SU-DHL-6 (cell line): ENCODE measurements at regions not wholly inside any gene's neighbourhood (a gene's known extent, or its start where the extent isn't known, plus 50 kb on each side); places are given as distances from the start of the nearest gene placed in this dataset.

ENCODE experiments used
- H2AFZ ChIP-seq: fragments of 200-600 bp; sonication (generic); 2 replicates; pipeline ENCODE4 v1.6.1; 2014; ENCODE audit warnings: low read depth, mild to moderate bottlenecking, moderate library complexity, mixed read lengths, antibody characterized with exemption, low read length; ENCODE audit not compliant: severe bottlenecking
- H3F3A ChIP-seq: fragments of 200-600 bp; shearing (Covaris generic); 2 replicates; pipeline ENCODE4 v1.6.0; 2016; ENCODE audit warnings: antibody characterized with exemption, mild to moderate bottlenecking; ENCODE audit not compliant: insufficient read depth
- H3K27ac ChIP-seq: fragments of 200-600 bp; sonication (generic); 2 replicates; pipeline ENCODE4 v1.5.1; 2016; ENCODE audit warnings: low read depth, mild to moderate bottlenecking, low read length, moderate library complexity, mixed read lengths
- H3K27me3 ChIP-seq: fragments of 200-600 bp; sonication (generic), shearing (Covaris generic); 2 replicates; pipeline ENCODE4 v1.6.0; 2014; ENCODE audit warnings: mild to moderate bottlenecking, low read length
- H3K36me3 ChIP-seq: fragments of 200-600 bp; sonication (generic); 2 replicates; pipeline ENCODE4 v1.6.1; 2014; ENCODE audit warnings: mild to moderate bottlenecking, low read length, mixed read lengths
- H3K4me2 ChIP-seq: fragments of 300-600, 200-600 bp; shearing (Covaris generic), sonication (generic); 2 replicates; pipeline ENCODE4 v1.6.0; 2014; ENCODE audit warnings: low read length, low read depth, mild to moderate bottlenecking; ENCODE audit not compliant: poor library complexity, severe bottlenecking
- H3K4me3 ChIP-seq: fragments of 200-600 bp; sonication (generic); 2 replicates; pipeline ENCODE4 v1.5.1; 2014; ENCODE audit warnings: antibody characterized with exemption, low read length, mild to moderate bottlenecking, mixed read lengths; ENCODE audit not compliant: insufficient read depth, poor library complexity, severe bottlenecking
- H3K79me2 ChIP-seq: fragments of 200-600 bp; sonication (generic); 2 replicates; pipeline ENCODE4 v1.6.1; 2014; ENCODE audit warnings: mild to moderate bottlenecking, low read length, moderate library complexity; ENCODE audit not compliant: insufficient read depth
- H3K9ac ChIP-seq: fragments of 200-600 bp; sonication (generic); 2 replicates; pipeline ENCODE4 v1.7.0; 2014; ENCODE audit warnings: mild to moderate bottlenecking, low read length
- H3K9me2 ChIP-seq: fragments of 200-600 bp; sonication (generic); replicated peaks from 2 replicates; pipeline ENCODE4 v1.6.1; 2014; ENCODE audit warnings: low read length; ENCODE audit not compliant: insufficient read depth
- H3K9me3 ChIP-seq: fragments of 200-600 bp; sonication (generic); 2 replicates; pipeline ENCODE4 v1.6.1; 2014; ENCODE audit warnings: low read length, mixed read lengths; ENCODE audit not compliant: insufficient read depth
- H4K20me1 ChIP-seq: fragments of 200-600 bp; sonication (generic); 2 replicates; pipeline ENCODE4 v1.6.1; 2014; ENCODE audit warnings: low read depth, mild to moderate bottlenecking, antibody characterized with exemption, low read length, moderate library complexity, mixed read lengths
- CTCF ChIP-seq: fragments of 200-600 bp; sonication (generic); IDR thresholded peaks from one replicate; pipeline ENCODE4 v1.5.1; 2017; ENCODE audit warnings: antibody characterized with exemption, mild to moderate bottlenecking, low read length, moderate library complexity; ENCODE audit not compliant: insufficient read depth, poor library complexity, severe bottlenecking
- EZH2phosphoT487 ChIP-seq: fragments of 200-600 bp; sonication (generic), shearing (Covaris generic); conservative IDR thresholded peaks from 2 replicates; pipeline ENCODE4 v1.6.1; 2018; ENCODE audit warnings: mild to moderate bottlenecking, antibody characterized with exemption, low read length, moderate library complexity, mixed read lengths

- Histone ChIP-seq H3F3A (no peaks in the 10 kb centered on the region), H3K9ac (no peak overlapping the region), H3K79me2 (no peaks in the 10 kb centered on the region), H3K9me3 (no peaks in the 10 kb centered on the region), H3K4me3 (no peak overlapping the region), H2AFZ (no peak overlapping the region), H3K27ac (no peak overlapping the region), H3K36me3 (no peaks in the 10 kb centered on the region), H3K9me2 (no peaks in the 10 kb centered on the region), H3K27me3 (no peaks in the 10 kb centered on the region), H4K20me1 (no peaks in the 10 kb centered on the region), H3K4me2 (no peak overlapping the region)
- TF ChIP-seq EZH2phosphoT487 (no peak), CTCF (no peak)
Observed at GRCh38 chr19:31664997-31665396, 315.8 kb upstream of the TSHZ3 start.

DNA sequence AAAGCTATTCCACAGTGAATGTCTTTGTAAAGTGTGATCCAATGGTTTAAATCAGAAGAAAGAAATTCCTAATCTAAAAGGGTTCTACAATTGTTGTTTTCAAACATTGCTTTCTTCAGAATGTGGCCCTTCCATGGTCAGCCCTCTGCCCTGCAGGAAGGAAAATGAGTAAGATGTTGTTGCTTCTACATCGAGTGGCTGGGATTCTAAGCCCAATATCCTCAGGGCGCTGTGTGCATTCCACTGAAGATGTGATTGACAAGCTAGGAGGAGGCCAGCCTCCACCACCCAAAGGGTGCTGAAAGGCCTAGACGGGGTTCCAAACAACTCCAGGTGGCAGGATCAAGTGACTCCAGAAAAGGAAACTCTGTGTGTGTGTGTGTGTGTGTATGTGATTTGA is 316.9 kb upstream of the TSHZ3 start:
- no peaks in the 10 kb centered on the region for H3K36me3 ChIP-seq
- H3K4me3 ChIP-seq, result no peak overlapping the region
- H3K27ac ChIP-seq, result no peak overlapping the region
- no peaks in the 10 kb centered on the region for H3K9me3 ChIP-seq
- no peaks in the 10 kb centered on the region for H3F3A ChIP-seq
- no peak overlapping the region for H3K4me2 ChIP-seq
- no peak overlapping the region for H3K9ac ChIP-seq
- no peaks in the 10 kb centered on the region for H3K27me3 ChIP-seq
- no peaks in the 10 kb centered on the region for H3K9me2 ChIP-seq
- TF ChIP-seq CTCF, result no peak
- TF ChIP-seq EZH2phosphoT487, result no peak
- H3K79me2 ChIP-seq, result no peaks in the 10 kb centered on the region
- no peak overlapping the region for H2AFZ ChIP-seq
- H4K20me1 ChIP-seq, result no peaks in the 10 kb centered on the region

GRCh38 chr19:31667106-31667505 is 317.9 kb upstream of the TSHZ3 start:
- H3K9me2 ChIP-seq, result no peaks in the 10 kb centered on the region
- no peaks in the 10 kb centered on the region for H3K9me3 ChIP-seq
- no peak overlapping the region for H3K4me2 ChIP-seq
- no peaks in the 10 kb centered on the region for H3F3A ChIP-seq
- no peak overlapping the region for H2AFZ ChIP-seq
- no peak overlapping the region for H3K4me3 ChIP-seq
- H3K27me3 ChIP-seq, result no peaks in the 10 kb centered on the region
- H3K36me3 ChIP-seq, result no peaks in the 10 kb centered on the region
- H3K9ac ChIP-seq, result no peak overlapping the region
- no peaks in the 10 kb centered on the region for H4K20me1 ChIP-seq
- no peak overlapping the region for H3K27ac ChIP-seq
- TF ChIP-seq CTCF (no peak), EZH2phosphoT487 (no peak)
- no peaks in the 10 kb centered on the region for H3K79me2 ChIP-seq

DNA sequence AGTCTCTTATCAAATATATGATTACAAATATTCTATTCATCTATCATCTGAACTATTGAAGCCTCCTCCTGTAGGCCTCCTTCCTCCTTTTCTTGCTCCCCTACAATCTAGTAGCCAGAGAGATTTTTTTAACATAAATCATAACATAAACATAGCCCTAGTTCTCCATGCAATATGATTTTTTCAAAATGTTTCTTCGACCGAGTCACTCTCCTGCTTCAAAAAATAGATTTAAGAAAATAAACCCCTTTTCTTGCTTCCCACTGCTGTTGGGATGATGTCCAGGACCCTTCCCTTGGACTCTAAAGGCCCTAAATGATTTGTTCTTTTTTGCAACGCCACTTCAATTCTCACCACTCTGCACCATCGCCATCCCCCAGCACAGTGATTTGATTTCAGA is 319.7 kb upstream of the TSHZ3 start:
- no peaks in the 10 kb centered on the region for H3K27me3 ChIP-seq
- TF ChIP-seq CTCF (no peak), EZH2phosphoT487 (no peak)
- no peak overlapping the region for H2AFZ ChIP-seq
- no peak overlapping the region for H3K4me2 ChIP-seq
- no peaks in the 10 kb centered on the region for H3F3A ChIP-seq
- no peaks in the 10 kb centered on the region for H3K9me3 ChIP-seq
- no peaks in the 10 kb centered on the region for H3K36me3 ChIP-seq
- H3K4me3 ChIP-seq, result no peak overlapping the region
- H3K79me2 ChIP-seq, result no peaks in the 10 kb centered on the region
- H3K9me2 ChIP-seq, result no peaks in the 10 kb centered on the region
- no peak overlapping the region for H3K27ac ChIP-seq
- no peak overlapping the region for H3K9ac ChIP-seq
- no peaks in the 10 kb centered on the region for H4K20me1 ChIP-seq
